Naive thymus-derived CD4-positive, alpha-beta T cell (primary cell): ENCODE measurements at regions not wholly inside any gene's neighbourhood (a gene's known extent, or its start where the extent isn't known, plus 50 kb on each side); places are given as distances from the start of the nearest gene placed in this dataset.

Experiments used
- ATAC-seq: fragments of 150-1000 bp; cut with Tn5 transposase; 2 replicates; pipeline ENCODE4 v1.10.0; 2021; ENCODE audit warnings: mild to moderate bottlenecking, moderate library complexity
- CTCF ChIA-PET: fragments of 350-600 bp; sonication (Branson Sonifier 250); formaldehyde crosslinking; loops from one replicate; lab custom pipeline; 2021; ENCODE audit warnings: antibody characterized with exemption; lab: Charles Lee
- POLR2A ChIA-PET: fragments of 350-600 bp; sonication (Branson Sonifier 250); formaldehyde crosslinking; loops from one replicate; lab custom pipeline; 2021; ENCODE audit warnings: antibody characterized with exemption, inconsistent platforms; lab: Charles Lee
- DNase-seq, 9 donors: peaks; one replicate each; pipeline versions ENCODE4 v3.0.0 to v3.0.0-alpha.2; 2020 to 2022; ENCODE audit warnings: mixed read lengths in 1 of 9
- H3K27ac ChIP-seq: one replicate; pipeline ENCODE4 v1.7.0; 2013; ENCODE audit warnings: mild to moderate bottlenecking, low read depth, low read length, moderate library complexity
- H3K27me3 ChIP-seq, 2 donors: one replicate each; pipeline ENCODE4 v1.7.0; 2013; ENCODE audit warnings: low read length in 2 of 2, mild to moderate bottlenecking in 2 of 2, moderate library complexity in 2 of 2; ENCODE audit not compliant: control insufficient read depth in 2 of 2, insufficient read depth in 2 of 2
- H3K36me3 ChIP-seq, 3 experiments: 1 replicate in 2 of 3; 2 replicates in 1 of 3; pipeline ENCODE4 v1.7.0; 2013; ENCODE audit warnings: low read length in 3 of 3, mild to moderate bottlenecking in 3 of 3, moderate library complexity in 1 of 3; ENCODE audit not compliant: insufficient read depth in 3 of 3, control insufficient read depth in 2 of 3
- H3K4me1 ChIP-seq, 2 donors: one replicate each; pipeline ENCODE4 v1.7.0; 2013; ENCODE audit warnings: low read length in 2 of 2, mild to moderate bottlenecking in 2 of 2, moderate library complexity in 1 of 2; ENCODE audit not compliant: control insufficient read depth in 2 of 2, insufficient read depth in 2 of 2
- H3K4me3 ChIP-seq: 2 replicates; pipeline ENCODE4 v1.7.0; 2013; ENCODE audit warnings: mild to moderate bottlenecking, low read length
- H3K9me3 ChIP-seq, 3 experiments: 1 replicate in 2 of 3; 2 replicates in 1 of 3; pipeline ENCODE4 v1.7.0; 2013; ENCODE audit warnings: low read length in 3 of 3; ENCODE audit not compliant: control insufficient read depth in 2 of 3
- H3K27ac Mint-ChIP-seq, 9 donors: one replicate each; pipeline ENCODE4 v1.8.0; 2020 to 2022; ENCODE audit warnings: mixed read lengths in 9 of 9, mild to moderate bottlenecking in 8 of 9, moderate library complexity in 5 of 9, inconsistent platforms in 2 of 9
- H3K27me3 Mint-ChIP-seq, 5 donors: one replicate each; pipeline ENCODE4 v1.8.0; 2021 to 2022; ENCODE audit warnings: mixed read lengths in 5 of 5, mild to moderate bottlenecking in 1 of 5
- H3K36me3 Mint-ChIP-seq, 5 donors: one replicate each; pipeline ENCODE4 v1.8.0; 2020 to 2022; ENCODE audit warnings: mixed read lengths in 5 of 5, mild to moderate bottlenecking in 3 of 5, inconsistent platforms in 1 of 5
- H3K4me1 Mint-ChIP-seq, 7 donors: one replicate each; pipeline ENCODE4 v1.8.0; 2020 to 2022; ENCODE audit warnings: mixed read lengths in 7 of 7, mild to moderate bottlenecking in 3 of 7, inconsistent platforms in 1 of 7
- H3K4me3 Mint-ChIP-seq, 10 donors: one replicate each; pipeline ENCODE4 v1.8.0; 2020 to 2022; ENCODE audit warnings: mild to moderate bottlenecking in 10 of 10, mixed read lengths in 10 of 10, moderate library complexity in 6 of 10, inconsistent platforms in 2 of 10
- H3K9me3 Mint-ChIP-seq, 11 donors: one replicate each; pipeline ENCODE4 v1.8.0; 2020 to 2022; ENCODE audit warnings: mixed read lengths in 11 of 11, mild to moderate bottlenecking in 4 of 11, inconsistent platforms in 1 of 11, moderate library complexity in 1 of 11
- intact Hi-C, 2 donors: fragments of 100-400 bp; cut with micrococcal nuclease; formaldehyde crosslinking; loops; one replicate each; pipeline ENCODE4 v1.15.1; 2023

GRCh38 chr6:126531840-126532239 is 191.9 kb downstream of the CENPW start:
- CTCF ChIA-PET: no interaction called here
- intact Hi-C loops: no loop called here
- no peaks in the 10 kb centered on the region for H3K27me3 ChIP-seq
- no peaks in the 10 kb centered on the region for H3K9me3 ChIP-seq
- POLR2A ChIA-PET: no interaction called here
- Mint-ChIP-seq H3K36me3 (no peaks in the 10 kb centered on the region), H3K27me3 (no peaks in the 10 kb centered on the region), H3K9me3 (peaks cover 0 to 3% (median 0%) of the 10 kb centered on the region in 11 donors), H3K27ac (no peak overlapping the region), H3K4me1 (no peaks in the 10 kb centered on the region), H3K4me3 (no peak overlapping the region)
- DNase-seq: no peak
- ATAC-seq: no peak
- H3K27ac ChIP-seq: no peak overlapping the region
- H3K36me3 ChIP-seq: no peaks in the 10 kb centered on the region
- no peaks in the 10 kb centered on the region for H3K4me1 ChIP-seq
- H3K4me3 ChIP-seq: no peak overlapping the region

GRCh38 chr6:126534401-126534800 is 194.5 kb downstream of the CENPW start:
- Histone ChIP-seq H3K36me3 (no peaks in the 10 kb centered on the region), H3K4me3 (no peak overlapping the region), H3K27ac (no peak overlapping the region), H3K4me1 (no peaks in the 10 kb centered on the region), H3K9me3 (no peaks in the 10 kb centered on the region), H3K27me3 (no peaks in the 10 kb centered on the region)
- H3K36me3 Mint-ChIP-seq: no peaks in the 10 kb centered on the region
- intact Hi-C loops: no loop called here
- ChIA-PET POLR2A (no interaction called here), CTCF (no interaction called here)
- H3K27me3 Mint-ChIP-seq: no peaks in the 10 kb centered on the region
- no peaks in the 10 kb centered on the region for H3K4me1 Mint-ChIP-seq
- DNase-seq (no peak), ATAC-seq (no peak)
- no peak overlapping the region for H3K27ac Mint-ChIP-seq
- H3K9me3 Mint-ChIP-seq: peaks cover 0 to 3% (median 0%) of the 10 kb centered on the region in 11 donors
- no peak overlapping the region for H3K4me3 Mint-ChIP-seq

GRCh38 chr6:126535138-126535537 is 195.2 kb downstream of the CENPW start:
- ChIA-PET POLR2A (no interaction called here), CTCF (no interaction called here)
- H3K4me1 ChIP-seq: no peaks in the 10 kb centered on the region
- Mint-ChIP-seq H3K4me3 (no peak overlapping the region), H3K27ac (no peak overlapping the region), H3K9me3 (peaks cover 0 to 3% (median 0%) of the 10 kb centered on the region in 11 donors), H3K36me3 (no peaks in the 10 kb centered on the region), H3K4me1 (no peaks in the 10 kb centered on the region), H3K27me3 (no peaks in the 10 kb centered on the region)
- no peaks in the 10 kb centered on the region for H3K9me3 ChIP-seq
- intact Hi-C loops: no loop called here
- H3K27ac ChIP-seq: no peak overlapping the region
- H3K4me3 ChIP-seq: no peak overlapping the region
- no peaks in the 10 kb centered on the region for H3K36me3 ChIP-seq
- ATAC-seq: no peak
- no peaks in the 10 kb centered on the region for H3K27me3 ChIP-seq
- no peak for DNase-seq

- intact Hi-C loops: no loop called here
- ChIA-PET POLR2A (no interaction called here), CTCF (no interaction called here)
- Mint-ChIP-seq H3K4me1 (no peaks in the 10 kb centered on the region), H3K27me3 (no peaks in the 10 kb centered on the region), H3K27ac (no peak overlapping the region), H3K36me3 (no peaks in the 10 kb centered on the region), H3K4me3 (no peak overlapping the region), H3K9me3 (peaks cover 0 to 3% (median 0%) of the 10 kb centered on the region in 11 donors)
- H3K4me3 ChIP-seq: no peak overlapping the region
- H3K4me1 ChIP-seq: no peaks in the 10 kb centered on the region
- no peaks in the 10 kb centered on the region for H3K9me3 ChIP-seq
- DNase-seq (no peak), ATAC-seq (no peak)
- H3K27ac ChIP-seq: no peak overlapping the region
- H3K36me3 ChIP-seq: no peaks in the 10 kb centered on the region
- no peaks in the 10 kb centered on the region for H3K27me3 ChIP-seq
These were observed 195.7 kb downstream of the CENPW start for GRCh38 chr6:126535595-126535994.

GRCh38 chr6:126537061-126537816 is 197.3 kb downstream of the CENPW start:
- H3K9me3 Mint-ChIP-seq: peaks cover 0 to 3% (median 0%) of the 10 kb centered on the region in 11 donors
- no peaks in the 10 kb centered on the region for H3K4me1 Mint-ChIP-seq
- no peaks in the 10 kb centered on the region for H3K27me3 Mint-ChIP-seq
- no peaks in the 10 kb centered on the region for H3K9me3 ChIP-seq
- no peak overlapping the region for H3K27ac Mint-ChIP-seq
- DNase-seq (no peak), ATAC-seq (no peak)
- no peaks in the 10 kb centered on the region for H3K4me1 ChIP-seq
- no peaks in the 10 kb centered on the region for H3K36me3 Mint-ChIP-seq
- no peaks in the 10 kb centered on the region for H3K27me3 ChIP-seq
- H3K4me3 ChIP-seq: no peak overlapping the region
- ChIA-PET POLR2A (no interaction called here), CTCF (interaction anchor here (0.7 kb wide), 1 partner anchor 948 kb away, joined by 3 read pairs; no protein-coding TSS in a partner anchor)
- no peak overlapping the region for H3K4me3 Mint-ChIP-seq
- no peaks in the 10 kb centered on the region for H3K36me3 ChIP-seq
- no peak overlapping the region for H3K27ac ChIP-seq
- intact Hi-C loops: no loop called here

- H3K4me3 Mint-ChIP-seq: no peak overlapping the region
- Histone ChIP-seq H3K27ac (no peak overlapping the region), H3K36me3 (no peaks in the 10 kb centered on the region), H3K27me3 (no peaks in the 10 kb centered on the region), H3K4me1 (no peaks in the 10 kb centered on the region), H3K9me3 (no peaks in the 10 kb centered on the region), H3K4me3 (no peak overlapping the region)
- no peaks in the 10 kb centered on the region for H3K9me3 Mint-ChIP-seq
- ATAC-seq (no peak), DNase-seq (no peak)
- intact Hi-C loops: no loop called here
- ChIA-PET POLR2A (no interaction called here), CTCF (no interaction called here)
- no peaks in the 10 kb centered on the region for H3K27me3 Mint-ChIP-seq
- no peaks in the 10 kb centered on the region for H3K4me1 Mint-ChIP-seq
- H3K27ac Mint-ChIP-seq: no peak overlapping the region
- no peaks in the 10 kb centered on the region for H3K36me3 Mint-ChIP-seq
These were observed 199.1 kb downstream of the CENPW start for GRCh38 chr6:126539022-126539421.

- Histone ChIP-seq H3K27ac (no peak overlapping the region), H3K4me3 (no peak overlapping the region), H3K27me3 (no peaks in the 10 kb centered on the region), H3K4me1 (no peaks in the 10 kb centered on the region), H3K36me3 (no peaks in the 10 kb centered on the region), H3K9me3 (no peaks in the 10 kb centered on the region)
- no peak for ATAC-seq
- no peaks in the 10 kb centered on the region for H3K9me3 Mint-ChIP-seq
- no peaks in the 10 kb centered on the region for H3K4me1 Mint-ChIP-seq
- ChIA-PET CTCF (no interaction called here), POLR2A (no interaction called here)
- no peaks in the 10 kb centered on the region for H3K27me3 Mint-ChIP-seq
- no peak overlapping the region for H3K4me3 Mint-ChIP-seq
- H3K27ac Mint-ChIP-seq: no peak overlapping the region
- DNase-seq: no peak
- intact Hi-C loops: no loop called here
- no peaks in the 10 kb centered on the region for H3K36me3 Mint-ChIP-seq
These were observed 200.2 kb downstream of the CENPW start for GRCh38 chr6:126540161-126540560.
